ENCODE measurements at regions not wholly inside any gene's neighbourhood (a gene's known extent, or its start where the extent isn't known, plus 50 kb on each side); places are given as distances from the start of the nearest gene placed in this dataset.
"Not testable (repeated sequence)": the region's sequence is repeated elsewhere in the genome, so short reads cannot be mapped to it uniquely, and the experiment has no call there.

GRCh38 chr2:9708683-9709538, 78.1 kb upstream of the YWHAQ start:
- no peak for DNase-seq

- no peak for DNase-seq
Measured at GRCh38 chr2:9709539-9710285, 78.9 kb upstream of the YWHAQ start.

- no peak for DNase-seq
Measured at GRCh38 chr2:9710311-9710710, 79.5 kb upstream of the YWHAQ start.

- no peak for DNase-seq
Measured at GRCh38 chr2:9712263-9712662, 81.5 kb upstream of the YWHAQ start.

GRCh38 chr2:9714630-9715214, 83.9 kb upstream of the YWHAQ start:
- DNase-seq: no peak

GRCh38 chr2:9715238-9715637, 84.4 kb upstream of the YWHAQ start:
- DNase-seq: no peak

- DNase-seq: peak; percentile 29
Measured at GRCh38 chr2:9717886-9718451, 87.2 kb upstream of the YWHAQ start.

GRCh38 chr2:9720352-9721093, 89.7 kb upstream of the YWHAQ start:
- DNase-seq: peak; percentile 98

- DNase-seq: no peak
Measured at GRCh38 chr2:9721344-9721743, 90.5 kb upstream of the YWHAQ start.

- DNase-seq: no peak
Measured at GRCh38 chr2:9722451-9722850, 91.7 kb upstream of the YWHAQ start.

GRCh38 chr2:9724565-9724964, 93.8 kb upstream of the YWHAQ start:
- DNase-seq: no peak

- no peak for DNase-seq
Measured at GRCh38 chr2:9725106-9725505, 94.3 kb upstream of the YWHAQ start.

GRCh38 chr2:9726016-9726415, 95.2 kb upstream of the YWHAQ start:
- not testable (repeated sequence) for DNase-seq

GRCh38 chr2:9730523-9730922, 99.7 kb upstream of the YWHAQ start:
- not testable (repeated sequence) for DNase-seq

- DNase-seq: no peak
Measured at GRCh38 chr2:9732824-9733223, 102.0 kb upstream of the YWHAQ start.

- DNase-seq: no peak
Measured at GRCh38 chr2:9734308-9734707, 103.5 kb upstream of the YWHAQ start.

- no peak for DNase-seq
Measured at GRCh38 chr2:9735335-9735734, 104.5 kb upstream of the YWHAQ start.

GRCh38 chr2:9736021-9736420, 105.2 kb upstream of the YWHAQ start:
- peak; percentile 23 for DNase-seq

- no peak for DNase-seq
Measured at GRCh38 chr2:9737053-9737875, 106.0 kb upstream of the TAF1B start.

GRCh38 chr2:9738062-9738461, 105.2 kb upstream of the TAF1B start:
- no peak for DNase-seq

GRCh38 chr2:9738535-9739496, 104.5 kb upstream of the TAF1B start:
- no peak for DNase-seq
